Glutamatergic neuron (in vitro differentiated cells): ENCODE measurements at regions not wholly inside any gene's neighbourhood (a gene's known extent, or its start where the extent isn't known, plus 50 kb on each side); places are given as distances from the start of the nearest gene placed in this dataset.

Experiments used
- DNase-seq: peaks from one replicate; pipeline ENCODE4 v3.0.0; 2022
- H3K27ac Mint-ChIP-seq: one replicate; pipeline ENCODE4 v1.8.0; 2020; ENCODE audit warnings: mild to moderate bottlenecking, mixed read lengths, inconsistent platforms; ENCODE audit not compliant: unreplicated experiment
- H3K27me3 Mint-ChIP-seq: one replicate; pipeline ENCODE4 v1.8.0; 2020; ENCODE audit warnings: mild to moderate bottlenecking, moderate library complexity, mixed read lengths, inconsistent platforms; ENCODE audit not compliant: unreplicated experiment
- H3K36me3 Mint-ChIP-seq: one replicate; pipeline ENCODE4 v1.8.0; 2020; ENCODE audit warnings: mild to moderate bottlenecking, mixed read lengths, inconsistent platforms; ENCODE audit not compliant: unreplicated experiment
- H3K4me1 Mint-ChIP-seq: one replicate; pipeline ENCODE4 v1.8.0; 2020; ENCODE audit warnings: mild to moderate bottlenecking, low read depth, mixed read lengths, inconsistent platforms; ENCODE audit not compliant: unreplicated experiment
- H3K4me3 Mint-ChIP-seq: one replicate; pipeline ENCODE4 v1.8.0; 2020; ENCODE audit warnings: mild to moderate bottlenecking, mixed read lengths, inconsistent platforms; ENCODE audit not compliant: unreplicated experiment
- H3K9me3 Mint-ChIP-seq: one replicate; pipeline ENCODE4 v1.8.0; 2020; ENCODE audit warnings: mild to moderate bottlenecking, moderate library complexity, mixed read lengths, inconsistent platforms; ENCODE audit not compliant: unreplicated experiment
- TF ChIP-seq, protein P1 (sequence below): fragments of 200-600 bp; sonication (generic); IDR thresholded peaks from one replicate; pipeline ENCODE4 v1.5.0; 2021; ENCODE audit not compliant: partially characterized antibody, unreplicated experiment

DNA sequence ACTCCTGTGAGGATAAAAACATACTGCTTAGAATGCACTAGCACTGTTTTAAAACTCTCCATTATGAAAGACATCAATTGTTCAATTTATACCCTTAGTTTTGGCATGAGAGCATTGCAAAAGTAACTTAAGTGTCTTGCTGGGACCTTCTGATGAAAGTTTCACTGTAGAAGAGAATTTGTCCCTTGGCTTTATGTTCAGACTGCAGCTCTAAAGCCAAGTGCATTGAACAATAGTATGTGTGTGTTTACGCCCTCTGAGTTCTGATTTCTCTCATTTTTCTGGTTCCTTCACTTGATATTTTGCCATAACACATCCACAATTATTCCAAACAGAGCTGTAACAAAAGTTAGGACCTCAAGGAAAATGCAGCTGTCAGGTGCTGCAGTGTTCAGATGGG is 474.6 kb downstream of the DISC1 start:
- DNase-seq = no peak
- no peak overlapping the region for H3K4me3 Mint-ChIP-seq
- no peak overlapping the region for H3K27ac Mint-ChIP-seq
- H3K36me3 Mint-ChIP-seq = peaks cover 41% of the 10 kb centered on the region
- peaks cover 1% of the 10 kb centered on the region for H3K4me1 Mint-ChIP-seq
- H3K9me3 Mint-ChIP-seq = peaks cover 6% of the 10 kb centered on the region
- TF ChIP-seq, protein P1, sequence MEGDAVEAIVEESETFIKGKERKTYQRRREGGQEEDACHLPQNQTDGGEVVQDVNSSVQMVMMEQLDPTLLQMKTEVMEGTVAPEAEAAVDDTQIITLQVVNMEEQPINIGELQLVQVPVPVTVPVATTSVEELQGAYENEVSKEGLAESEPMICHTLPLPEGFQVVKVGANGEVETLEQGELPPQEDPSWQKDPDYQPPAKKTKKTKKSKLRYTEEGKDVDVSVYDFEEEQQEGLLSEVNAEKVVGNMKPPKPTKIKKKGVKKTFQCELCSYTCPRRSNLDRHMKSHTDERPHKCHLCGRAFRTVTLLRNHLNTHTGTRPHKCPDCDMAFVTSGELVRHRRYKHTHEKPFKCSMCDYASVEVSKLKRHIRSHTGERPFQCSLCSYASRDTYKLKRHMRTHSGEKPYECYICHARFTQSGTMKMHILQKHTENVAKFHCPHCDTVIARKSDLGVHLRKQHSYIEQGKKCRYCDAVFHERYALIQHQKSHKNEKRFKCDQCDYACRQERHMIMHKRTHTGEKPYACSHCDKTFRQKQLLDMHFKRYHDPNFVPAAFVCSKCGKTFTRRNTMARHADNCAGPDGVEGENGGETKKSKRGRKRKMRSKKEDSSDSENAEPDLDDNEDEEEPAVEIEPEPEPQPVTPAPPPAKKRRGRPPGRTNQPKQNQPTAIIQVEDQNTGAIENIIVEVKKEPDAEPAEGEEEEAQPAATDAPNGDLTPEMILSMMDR = no peak
- H3K27me3 Mint-ChIP-seq = peaks cover 7% of the 10 kb centered on the region

DNA sequence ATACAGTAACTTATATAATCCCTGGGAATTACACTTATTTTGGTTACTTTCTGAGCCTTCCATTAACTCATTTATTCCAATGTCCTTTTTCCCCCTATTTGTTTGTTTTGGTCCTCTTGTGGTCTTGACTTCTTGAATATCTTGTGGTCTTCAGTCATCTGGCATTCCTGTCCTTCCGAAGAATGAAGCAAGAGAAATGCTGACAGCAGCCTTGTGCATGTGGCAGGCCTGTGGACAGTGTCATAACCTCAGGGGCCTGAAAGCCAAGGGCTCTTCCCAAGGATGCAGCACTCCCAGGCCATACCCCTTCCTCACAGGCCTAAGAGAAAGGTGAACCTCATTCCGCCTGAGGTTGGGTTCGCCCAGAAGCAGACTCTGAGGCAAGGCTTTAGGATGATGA is 470.2 kb downstream of the DISC1 start:
- Mint-ChIP-seq H3K36me3 (peaks cover 41% of the 10 kb centered on the region), H3K4me1 (no peaks in the 10 kb centered on the region), H3K9me3 (peaks cover 6% of the 10 kb centered on the region), H3K4me3 (no peak overlapping the region), H3K27ac (no peak overlapping the region), H3K27me3 (peaks cover 5% of the 10 kb centered on the region)
- no peak for DNase-seq
- TF ChIP-seq, protein P1 = no peak
